ENCODE measurements at regions not wholly inside any gene's neighbourhood (a gene's known extent, or its start where the extent isn't known, plus 50 kb on each side); places are given as distances from the start of the nearest gene placed in this dataset.

DNA sequence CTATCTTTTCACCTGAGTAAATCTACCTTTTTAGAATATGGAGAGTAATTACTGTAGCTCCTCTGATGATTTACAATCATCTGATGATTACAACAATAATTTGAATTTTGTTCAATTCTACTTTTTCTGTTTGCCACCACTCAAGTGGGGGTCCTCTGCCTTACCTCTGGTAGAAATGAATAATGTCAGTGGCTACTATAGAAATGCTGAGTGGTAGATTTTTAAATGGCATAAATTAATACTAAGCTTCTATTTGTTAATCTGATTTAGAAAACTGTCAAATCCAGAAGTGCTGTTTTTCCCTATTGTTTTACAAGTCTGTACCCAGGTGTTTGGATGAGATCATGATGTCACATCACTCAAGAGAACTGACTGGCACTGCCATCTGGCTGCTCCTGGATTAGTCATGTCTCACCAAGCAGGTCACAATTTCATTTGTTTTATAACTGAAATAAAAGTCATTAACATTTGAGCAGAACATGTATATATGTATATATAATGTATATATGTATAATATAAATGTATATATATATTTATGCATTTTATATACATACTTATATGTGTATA is 494.8 kb downstream of the TBC1D4 start:
- no peak for TF ChIP-seq EZH2 (optimal IDR thresholded peaks at IDR 0.05; ENCODE audit: low read depth, low read length)
- TF ChIP-seq, protein P1, sequence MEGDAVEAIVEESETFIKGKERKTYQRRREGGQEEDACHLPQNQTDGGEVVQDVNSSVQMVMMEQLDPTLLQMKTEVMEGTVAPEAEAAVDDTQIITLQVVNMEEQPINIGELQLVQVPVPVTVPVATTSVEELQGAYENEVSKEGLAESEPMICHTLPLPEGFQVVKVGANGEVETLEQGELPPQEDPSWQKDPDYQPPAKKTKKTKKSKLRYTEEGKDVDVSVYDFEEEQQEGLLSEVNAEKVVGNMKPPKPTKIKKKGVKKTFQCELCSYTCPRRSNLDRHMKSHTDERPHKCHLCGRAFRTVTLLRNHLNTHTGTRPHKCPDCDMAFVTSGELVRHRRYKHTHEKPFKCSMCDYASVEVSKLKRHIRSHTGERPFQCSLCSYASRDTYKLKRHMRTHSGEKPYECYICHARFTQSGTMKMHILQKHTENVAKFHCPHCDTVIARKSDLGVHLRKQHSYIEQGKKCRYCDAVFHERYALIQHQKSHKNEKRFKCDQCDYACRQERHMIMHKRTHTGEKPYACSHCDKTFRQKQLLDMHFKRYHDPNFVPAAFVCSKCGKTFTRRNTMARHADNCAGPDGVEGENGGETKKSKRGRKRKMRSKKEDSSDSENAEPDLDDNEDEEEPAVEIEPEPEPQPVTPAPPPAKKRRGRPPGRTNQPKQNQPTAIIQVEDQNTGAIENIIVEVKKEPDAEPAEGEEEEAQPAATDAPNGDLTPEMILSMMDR (IDR thresholded peaks at IDR 0.05; ENCODE audit: low read length), result no peak
